ENCODE measurements at regions not wholly inside any gene's neighbourhood (a gene's known extent, or its start where the extent isn't known, plus 50 kb on each side); places are given as distances from the start of the nearest gene placed in this dataset.
A peak's percentile ranks its signal among the peaks of the same experiment; 100 is the strongest.

DNA sequence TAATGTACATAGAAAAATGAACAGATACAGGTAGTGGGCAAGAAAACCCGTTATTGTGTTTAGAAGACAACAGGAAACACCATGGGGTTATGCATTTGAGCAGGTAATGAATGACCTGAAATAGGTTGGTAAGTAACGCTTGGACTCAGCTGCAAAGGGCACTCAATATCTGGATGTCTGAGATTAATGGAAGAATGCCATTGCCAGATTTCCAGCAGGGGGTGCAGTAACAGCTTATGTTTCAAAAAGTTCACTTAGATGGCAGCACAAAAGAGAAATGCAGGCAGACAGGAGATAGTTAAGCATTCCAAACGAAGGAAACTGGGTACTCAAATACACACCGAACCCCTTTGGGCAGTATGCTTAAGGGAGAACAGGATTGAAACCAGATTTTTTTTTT is 285.5 kb upstream of the VLDLR start:
- H3K27me3 Mint-ChIP-seq (ENCODE audit: unreplicated experiment) = no peaks in the 10 kb centered on the region

GRCh38 chr9:2337131-2337530 is 284.5 kb upstream of the VLDLR start:
- Mint-ChIP-seq H3K27ac (ENCODE audit: unreplicated experiment) (no peak overlapping the region), H3K9me3 (ENCODE audit: unreplicated experiment) (no peaks in the 10 kb centered on the region), H3K27me3 (ENCODE audit: unreplicated experiment) (no peaks in the 10 kb centered on the region), H3K4me3 (ENCODE audit: unreplicated experiment) (no peak overlapping the region), H3K4me1 (ENCODE audit: low read depth, unreplicated experiment) (no peaks in the 10 kb centered on the region), H3K36me3 (ENCODE audit: unreplicated experiment) (no peaks in the 10 kb centered on the region)
- TF ChIP-seq CTCF (IDR thresholded peaks at IDR 0.05; ENCODE audit: partially characterized antibody, unreplicated experiment) = no peak
- DNase-seq = no peak

More for the DNA sequence above, 285.5 kb upstream of the VLDLR start:
- peak; percentile 12 for TF ChIP-seq CTCF (IDR thresholded peaks at IDR 0.05; ENCODE audit: partially characterized antibody, unreplicated experiment)
- Mint-ChIP-seq H3K36me3 (ENCODE audit: unreplicated experiment) (no peaks in the 10 kb centered on the region), H3K27ac (ENCODE audit: unreplicated experiment) (no peak overlapping the region), H3K9me3 (ENCODE audit: unreplicated experiment) (no peaks in the 10 kb centered on the region), H3K4me3 (ENCODE audit: unreplicated experiment) (no peak overlapping the region), H3K4me1 (ENCODE audit: low read depth, unreplicated experiment) (no peaks in the 10 kb centered on the region)
- DNase-seq = no peak

DNA sequence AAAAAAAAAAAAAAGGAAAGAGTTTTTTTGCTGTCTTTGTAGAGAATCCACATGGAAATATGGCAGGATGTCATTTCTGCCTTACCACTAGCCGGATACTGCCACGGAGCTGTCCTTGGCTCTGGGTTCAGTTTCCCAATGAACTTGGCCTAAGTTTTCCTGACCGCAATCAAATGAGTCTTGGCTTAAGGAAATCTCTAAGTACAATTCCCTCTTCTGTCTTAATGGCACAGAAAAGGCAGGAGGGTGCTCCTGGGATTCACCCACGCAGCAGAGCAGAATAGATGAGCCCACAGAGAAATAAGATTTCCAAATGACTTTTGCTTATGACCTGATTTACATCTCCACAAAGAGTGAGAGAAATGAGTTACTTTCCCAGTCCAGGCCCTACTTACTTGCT is 284.0 kb upstream of the VLDLR start:
- Mint-ChIP-seq H3K36me3 (ENCODE audit: unreplicated experiment) (no peaks in the 10 kb centered on the region), H3K27me3 (ENCODE audit: unreplicated experiment) (no peaks in the 10 kb centered on the region), H3K27ac (ENCODE audit: unreplicated experiment) (no peak overlapping the region), H3K4me1 (ENCODE audit: low read depth, unreplicated experiment) (no peaks in the 10 kb centered on the region), H3K4me3 (ENCODE audit: unreplicated experiment) (no peak overlapping the region), H3K9me3 (ENCODE audit: unreplicated experiment) (no peaks in the 10 kb centered on the region)
- no peak for TF ChIP-seq CTCF (IDR thresholded peaks at IDR 0.05; ENCODE audit: partially characterized antibody, unreplicated experiment)
- no peak for DNase-seq

GRCh38 chr9:2338777-2339365 is 282.7 kb upstream of the VLDLR start:
- no peak for TF ChIP-seq CTCF (IDR thresholded peaks at IDR 0.05; ENCODE audit: partially characterized antibody, unreplicated experiment)
- no peak overlapping the region for H3K4me3 Mint-ChIP-seq (ENCODE audit: unreplicated experiment)
- H3K27me3 Mint-ChIP-seq (ENCODE audit: unreplicated experiment) = no peaks in the 10 kb centered on the region
- H3K4me1 Mint-ChIP-seq (ENCODE audit: low read depth, unreplicated experiment) = no peaks in the 10 kb centered on the region
- DNase-seq = no peak
- H3K36me3 Mint-ChIP-seq (ENCODE audit: unreplicated experiment) = no peaks in the 10 kb centered on the region
- H3K27ac Mint-ChIP-seq (ENCODE audit: unreplicated experiment) = no peak overlapping the region
- no peaks in the 10 kb centered on the region for H3K9me3 Mint-ChIP-seq (ENCODE audit: unreplicated experiment)

DNA sequence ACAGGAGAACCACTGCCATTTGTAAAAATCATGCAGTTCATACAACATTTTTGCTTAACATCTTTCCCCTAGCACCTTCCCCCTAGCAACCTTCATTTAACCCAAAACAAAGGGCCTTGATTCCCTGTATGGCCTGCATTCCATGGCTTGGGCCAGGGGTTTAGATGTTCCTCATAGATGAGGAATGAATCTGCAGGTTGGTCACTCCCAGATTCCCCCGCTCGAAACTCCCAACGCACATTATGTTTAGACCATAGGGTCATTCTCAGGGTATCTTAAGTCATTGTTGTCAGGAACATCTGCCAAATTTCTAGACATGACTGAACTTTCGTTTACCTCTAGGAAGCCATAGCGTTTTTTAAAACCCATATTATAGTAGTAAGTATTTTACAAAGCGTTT is 282.2 kb upstream of the VLDLR start:
- Mint-ChIP-seq H3K9me3 (ENCODE audit: unreplicated experiment) (no peaks in the 10 kb centered on the region), H3K27ac (ENCODE audit: unreplicated experiment) (no peak overlapping the region), H3K4me3 (ENCODE audit: unreplicated experiment) (no peak overlapping the region), H3K36me3 (ENCODE audit: unreplicated experiment) (no peaks in the 10 kb centered on the region), H3K4me1 (ENCODE audit: low read depth, unreplicated experiment) (no peaks in the 10 kb centered on the region), H3K27me3 (ENCODE audit: unreplicated experiment) (no peaks in the 10 kb centered on the region)
- TF ChIP-seq CTCF (IDR thresholded peaks at IDR 0.05; ENCODE audit: partially characterized antibody, unreplicated experiment) = no peak
- DNase-seq = no peak

Measured in glutamatergic neuron (in vitro differentiated cells).